GM21737 (cell line): ENCODE measurements at regions not wholly inside any gene's neighbourhood (a gene's known extent, or its start where the extent isn't known, plus 50 kb on each side); places are given as distances from the start of the nearest gene placed in this dataset.

ENCODE experiments used
- ATAC-seq: cut with Tn5 transposase; IDR thresholded peaks from one replicate; pipeline ENCODE4 v1.9.1; 2021; ENCODE audit warnings: mild to moderate bottlenecking, moderate library complexity; ENCODE audit not compliant: unreplicated experiment

GRCh38 chr2:37833423-37833822 lies 91.7 kb upstream of the RMDN2 start:
- ATAC-seq = peak; percentile 50

- no peak for ATAC-seq
Measured at GRCh38 chr2:37836270-37836669, 88.8 kb upstream of the RMDN2 start.

- no peak for ATAC-seq
Measured at GRCh38 chr2:37836711-37837110, 88.4 kb upstream of the RMDN2 start.

- ATAC-seq = no peak
Measured at GRCh38 chr2:37837628-37838328, 87.3 kb upstream of the RMDN2 start.

GRCh38 chr2:37838541-37839167 lies 86.4 kb upstream of the RMDN2 start:
- ATAC-seq = no peak

GRCh38 chr2:37839991-37840390 lies 85.1 kb upstream of the RMDN2 start:
- no peak for ATAC-seq

- no peak for ATAC-seq
Measured at GRCh38 chr2:37842732-37843440, 82.2 kb upstream of the RMDN2 start.

- ATAC-seq = no peak
Measured at GRCh38 chr2:37843556-37843955, 81.5 kb upstream of the RMDN2 start.

- no peak for ATAC-seq
Measured at GRCh38 chr2:37846207-37846606, 78.9 kb upstream of the RMDN2 start.

- no peak for ATAC-seq
Measured at GRCh38 chr2:37847792-37848191, 77.3 kb upstream of the RMDN2 start.

- ATAC-seq = no peak
Measured at GRCh38 chr2:37848451-37848850, 76.6 kb upstream of the RMDN2 start.

- no peak for ATAC-seq
Measured at GRCh38 chr2:37849911-37850310, 75.2 kb upstream of the RMDN2 start.

- ATAC-seq = peak; percentile 33
Measured at GRCh38 chr2:37851428-37851827, 73.7 kb upstream of the RMDN2 start.

- ATAC-seq = peak; percentile 69
Measured at GRCh38 chr2:37851828-37852584, 73.1 kb upstream of the RMDN2 start.

- no peak for ATAC-seq
Measured at GRCh38 chr2:37852585-37853014, 72.5 kb upstream of the RMDN2 start.

- no peak for ATAC-seq
Measured at GRCh38 chr2:37854676-37855282, 70.3 kb upstream of the RMDN2 start.

GRCh38 chr2:37855283-37856041 lies 69.6 kb upstream of the RMDN2 start:
- no peak for ATAC-seq

GRCh38 chr2:37856101-37856751 lies 68.9 kb upstream of the RMDN2 start:
- ATAC-seq = no peak

- no peak for ATAC-seq
Measured at GRCh38 chr2:37857575-37858399, 67.3 kb upstream of the RMDN2 start.
